CD14-positive monocyte (primary cell): ENCODE measurements at regions not wholly inside any gene's neighbourhood (a gene's known extent, or its start where the extent isn't known, plus 50 kb on each side); places are given as distances from the start of the nearest gene placed in this dataset.

ENCODE experiments used
- DNase-seq, 3 donors: peaks; one replicate each; pipeline ENCODE4 v3.0.0-alpha.2; 2011 to 2022
- H2AFZ ChIP-seq: 2 replicates; pipeline ENCODE4 v1.6.0; 2012; ENCODE audit warnings: mild to moderate bottlenecking, low read depth, low read length, inconsistent platforms; ENCODE audit not compliant: insufficient read depth, poor library complexity, severe bottlenecking
- H3K27ac ChIP-seq, 2 donors: 1 replicate in 1 of 2; 2 replicates in 1 of 2; pipeline ENCODE4 v1.5.1; 2012 to 2013; ENCODE audit warnings: low read length in 2 of 2, control low read depth in 1 of 2, inconsistent platforms in 1 of 2, low read depth in 1 of 2, mild to moderate bottlenecking in 1 of 2
- H3K27me3 ChIP-seq, 2 donors: one replicate each; pipeline versions ENCODE4 v1.6.0 to v1.6.1; 2011 to 2013; ENCODE audit warnings: low read length in 2 of 2; ENCODE audit not compliant: control insufficient read depth in 2 of 2, insufficient read depth in 2 of 2
- H3K36me3 ChIP-seq, 2 donors: replicated peaks in 1 of 2; 1 replicate in 1 of 2; 2 replicates in 1 of 2; pipeline versions ENCODE4 v1.5.1 to v1.6.1; 2012 to 2013; ENCODE audit warnings: low read length in 2 of 2, control low read depth in 1 of 2, inconsistent platforms in 1 of 2, mild to moderate bottlenecking in 1 of 2; ENCODE audit not compliant: insufficient read depth in 2 of 2, control insufficient read depth in 1 of 2
- H3K4me1 ChIP-seq, 2 donors: 1 replicate in 1 of 2; 2 replicates in 1 of 2; pipeline versions ENCODE4 v1.5.1 to v1.6.1; 2012 to 2013; ENCODE audit warnings: low read length in 2 of 2, control low read depth in 1 of 2, inconsistent platforms in 1 of 2, mild to moderate bottlenecking in 1 of 2, moderate library complexity in 1 of 2; ENCODE audit not compliant: insufficient read depth in 2 of 2, control insufficient read depth in 1 of 2
- H3K4me2 ChIP-seq: replicated peaks from 2 replicates; pipeline ENCODE3; 2012; ENCODE audit warnings: low read length, moderate library complexity, mild to moderate bottlenecking; ENCODE audit not compliant: poor library complexity, severe bottlenecking; ENCODE audit errors: extremely low read depth
- H3K4me3 ChIP-seq, 3 experiments: fragments of 200-600 bp in 1 of 3; sonication (generic) in 1 of 3; replicated peaks in 1 of 3; 1 replicate in 2 of 3; 2 replicates in 1 of 3; pipeline ENCODE4 v1.5.1; 2011 to 2013; ENCODE audit warnings: low read length in 3 of 3, mild to moderate bottlenecking in 3 of 3, control low read depth in 2 of 3, low read depth in 2 of 3, inconsistent platforms in 1 of 3, moderate library complexity in 1 of 3
- H3K79me2 ChIP-seq: 2 replicates; pipeline ENCODE4 v1.6.0; 2012; ENCODE audit warnings: mild to moderate bottlenecking, control low read depth, inconsistent platforms, low read length, moderate library complexity; ENCODE audit not compliant: insufficient read depth
- H3K9ac ChIP-seq: 2 replicates; pipeline ENCODE4 v1.6.0; 2017; ENCODE audit warnings: low read length, mild to moderate bottlenecking; ENCODE audit not compliant: insufficient read depth, poor library complexity, severe bottlenecking
- H3K9me3 ChIP-seq, 2 donors: replicated peaks in 1 of 2; 1 replicate in 1 of 2; 2 replicates in 1 of 2; pipeline versions ENCODE4 v1.5.1 to v1.6.1; 2012 to 2013; ENCODE audit warnings: low read length in 2 of 2, control low read depth in 1 of 2; ENCODE audit not compliant: control insufficient read depth in 1 of 2, insufficient read depth in 1 of 2
- H4K20me1 ChIP-seq: 2 replicates; pipeline ENCODE4 v1.6.0; 2012; ENCODE audit warnings: mild to moderate bottlenecking, low read length, control low read depth, moderate library complexity; ENCODE audit not compliant: insufficient read depth
- H3K27ac Mint-ChIP-seq, 7 donors: one replicate each; pipeline ENCODE4 v1.8.0; 2020; ENCODE audit warnings: mild to moderate bottlenecking in 7 of 7, mixed read lengths in 7 of 7, moderate library complexity in 6 of 7, inconsistent platforms in 2 of 7
- H3K27me3 Mint-ChIP-seq, 3 donors: one replicate each; pipeline ENCODE4 v1.8.0; 2021 to 2022; ENCODE audit warnings: low read depth in 3 of 3, mild to moderate bottlenecking in 3 of 3, mixed read lengths in 3 of 3, moderate library complexity in 3 of 3, inconsistent platforms in 1 of 3
- H3K36me3 Mint-ChIP-seq, 2 donors: one replicate each; pipeline ENCODE4 v1.8.0; 2020; ENCODE audit warnings: mixed read lengths in 2 of 2, inconsistent platforms in 1 of 2, mild to moderate bottlenecking in 1 of 2
- H3K4me1 Mint-ChIP-seq: one replicate; pipeline ENCODE4 v1.8.0; 2020; ENCODE audit warnings: mild to moderate bottlenecking, mixed read lengths
- H3K4me3 Mint-ChIP-seq, 2 donors: one replicate each; pipeline ENCODE4 v1.8.0; 2020; ENCODE audit warnings: mild to moderate bottlenecking in 2 of 2, mixed read lengths in 2 of 2, moderate library complexity in 1 of 2
- H3K9me3 Mint-ChIP-seq, 7 donors: one replicate each; pipeline ENCODE4 v1.8.0; 2020 to 2022; ENCODE audit warnings: mixed read lengths in 7 of 7, mild to moderate bottlenecking in 6 of 7, moderate library complexity in 6 of 7, inconsistent platforms in 2 of 7
- whole genome bisulfite sequencing: methylation state at CpG from one replicate; pipeline ENCODE4 v1.1.5; 2013; ENCODE audit warnings: missing lambda C conversion rate; ENCODE audit not compliant: insufficient coverage; 5-methylcytosine and 5-hydroxymethylcytosine counted together
- intact Hi-C, 2 donors: fragments of 100-400 bp; cut with micrococcal nuclease; formaldehyde crosslinking; loops; one replicate each; pipeline versions ENCODE4 v1.15.0 to v1.15.1; 2023
- TF ChIP-seq, protein P1 (sequence below): fragments of 200-600 bp; IDR thresholded peaks from one replicate; pipeline ENCODE4 v1.8.0; 2022; ENCODE audit warnings: antibody characterized with exemption, mild to moderate bottlenecking

DNA sequence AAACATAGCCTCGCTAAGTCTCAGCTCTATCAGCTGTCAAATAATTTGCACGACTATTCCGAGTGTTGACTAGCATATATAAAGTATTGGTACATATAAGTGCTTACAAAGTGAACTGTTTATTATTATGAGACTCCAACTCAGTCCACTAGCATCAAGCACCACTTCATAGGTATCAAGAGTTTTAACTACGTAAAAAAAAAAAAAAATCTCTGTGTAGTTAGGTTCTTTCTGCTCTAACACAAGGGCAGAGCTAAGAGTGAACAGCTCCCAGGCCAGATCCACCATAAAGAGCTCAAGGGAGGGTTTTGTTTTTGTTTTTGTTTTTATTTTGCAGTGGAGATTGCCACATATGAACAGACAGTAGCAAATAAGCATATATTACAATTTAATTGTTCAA is 309.8 kb upstream of the SGK1 start:
- Mint-ChIP-seq H3K27ac (no peak overlapping the region), H3K36me3 (no peaks in the 10 kb centered on the region), H3K27me3 (peaks cover 3 to 6% (median 4%) of the 10 kb centered on the region in 3 donors), H3K4me3 (no peak overlapping the region), H3K4me1 (peaks cover 38% of the 10 kb centered on the region), H3K9me3 (no peaks in the 10 kb centered on the region)
- Histone ChIP-seq H3K9me3 (no peaks in the 10 kb centered on the region), H3K79me2 (no peaks in the 10 kb centered on the region), H3K4me1 (peaks cover 16 to 25% of the 10 kb centered on the region in 2 donors), H3K27ac (no peak overlapping the region), H4K20me1 (no peaks in the 10 kb centered on the region), H3K36me3 (no peaks in the 10 kb centered on the region), H3K9ac (no peak overlapping the region), H3K27me3 (no peaks in the 10 kb centered on the region), H3K4me2 (no peak overlapping the region), H2AFZ (no peak overlapping the region), H3K4me3 (no peak overlapping the region)
- WGBS, result no CpG with 5 or more reads among the region's 4 CpGs
- intact Hi-C loops, result no loop called here
- TF ChIP-seq, protein P1, sequence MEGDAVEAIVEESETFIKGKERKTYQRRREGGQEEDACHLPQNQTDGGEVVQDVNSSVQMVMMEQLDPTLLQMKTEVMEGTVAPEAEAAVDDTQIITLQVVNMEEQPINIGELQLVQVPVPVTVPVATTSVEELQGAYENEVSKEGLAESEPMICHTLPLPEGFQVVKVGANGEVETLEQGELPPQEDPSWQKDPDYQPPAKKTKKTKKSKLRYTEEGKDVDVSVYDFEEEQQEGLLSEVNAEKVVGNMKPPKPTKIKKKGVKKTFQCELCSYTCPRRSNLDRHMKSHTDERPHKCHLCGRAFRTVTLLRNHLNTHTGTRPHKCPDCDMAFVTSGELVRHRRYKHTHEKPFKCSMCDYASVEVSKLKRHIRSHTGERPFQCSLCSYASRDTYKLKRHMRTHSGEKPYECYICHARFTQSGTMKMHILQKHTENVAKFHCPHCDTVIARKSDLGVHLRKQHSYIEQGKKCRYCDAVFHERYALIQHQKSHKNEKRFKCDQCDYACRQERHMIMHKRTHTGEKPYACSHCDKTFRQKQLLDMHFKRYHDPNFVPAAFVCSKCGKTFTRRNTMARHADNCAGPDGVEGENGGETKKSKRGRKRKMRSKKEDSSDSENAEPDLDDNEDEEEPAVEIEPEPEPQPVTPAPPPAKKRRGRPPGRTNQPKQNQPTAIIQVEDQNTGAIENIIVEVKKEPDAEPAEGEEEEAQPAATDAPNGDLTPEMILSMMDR, result no peak
- no peak for DNase-seq

DNA sequence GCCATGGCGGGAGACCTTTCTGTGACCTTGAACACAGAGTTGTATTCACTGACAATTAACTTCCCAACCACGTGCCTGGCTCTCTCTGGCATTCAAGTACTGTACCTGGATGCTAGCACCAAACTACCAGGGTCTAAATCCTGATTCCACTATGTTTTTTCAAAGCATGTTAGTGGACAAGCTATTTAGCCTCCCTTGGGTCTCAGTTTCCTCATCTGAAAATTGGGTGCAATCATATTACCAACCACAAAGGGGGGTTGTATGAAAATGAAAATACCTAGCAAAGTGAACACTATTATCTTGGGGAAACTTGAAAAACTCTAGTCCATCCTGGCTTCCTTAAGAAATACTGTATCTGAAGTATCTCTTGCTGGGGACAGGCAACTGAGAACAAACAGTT is 308.7 kb upstream of the SGK1 start:
- H3K27ac Mint-ChIP-seq, result no peak overlapping the region
- H3K4me3 Mint-ChIP-seq, result no peak overlapping the region
- H3K36me3 Mint-ChIP-seq, result no peaks in the 10 kb centered on the region
- no peak for DNase-seq
- no peaks in the 10 kb centered on the region for H3K36me3 ChIP-seq
- TF ChIP-seq, protein P1, result no peak
- no peak overlapping the region for H3K9ac ChIP-seq
- H3K4me1 ChIP-seq, result peaks cover 9 to 14% of the 10 kb centered on the region in 2 donors
- no peaks in the 10 kb centered on the region for H3K9me3 ChIP-seq
- H3K27me3 ChIP-seq, result no peaks in the 10 kb centered on the region
- intact Hi-C loops, result no loop called here
- H3K4me2 ChIP-seq, result no peak overlapping the region
- H3K4me3 ChIP-seq, result no peak overlapping the region
- no peaks in the 10 kb centered on the region for H4K20me1 ChIP-seq
- WGBS, result 100% methylated on average over 2 of the region's 2 CpGs
- peaks cover 28% of the 10 kb centered on the region for H3K4me1 Mint-ChIP-seq
- H3K27me3 Mint-ChIP-seq, result peaks cover 3 to 6% (median 4%) of the 10 kb centered on the region in 3 donors
- no peak overlapping the region for H3K27ac ChIP-seq
- H2AFZ ChIP-seq, result no peak overlapping the region
- H3K79me2 ChIP-seq, result no peaks in the 10 kb centered on the region
- H3K9me3 Mint-ChIP-seq, result no peaks in the 10 kb centered on the region
